HG03575 (cell line): ENCODE measurements at regions not wholly inside any gene's neighbourhood (a gene's known extent, or its start where the extent isn't known, plus 50 kb on each side); places are given as distances from the start of the nearest gene placed in this dataset.

ENCODE experiments used
- ATAC-seq: cut with Tn5 transposase; IDR thresholded peaks from one replicate; pipeline ENCODE4 v1.9.1; 2021; ENCODE audit not compliant: unreplicated experiment, insufficient number of reproducible peaks, low FRiP score; ENCODE audit errors: extremely low read depth

GRCh38 chr18:73261243-73261642, 393.5 kb upstream of the NETO1 start:
- ATAC-seq, result no peak

GRCh38 chr18:73258375-73259087, 390.7 kb upstream of the NETO1 start:
- ATAC-seq, result no peak

GRCh38 chr18:73254564-73254963, 386.8 kb upstream of the NETO1 start:
- ATAC-seq, result no peak

- no peak for ATAC-seq
Measured at GRCh38 chr18:73249030-73249429, 381.2 kb upstream of the NETO1 start.

- ATAC-seq, result no peak
Measured at GRCh38 chr18:73246763-73247162, 379.0 kb upstream of the NETO1 start.

- no peak for ATAC-seq
Measured at GRCh38 chr18:73245345-73245744, 377.6 kb upstream of the NETO1 start.

GRCh38 chr18:73244401-73244800, 376.6 kb upstream of the NETO1 start:
- no peak for ATAC-seq

- no peak for ATAC-seq
Measured at GRCh38 chr18:73240899-73241298, 373.1 kb upstream of the NETO1 start.

GRCh38 chr18:73235921-73236320, 368.1 kb upstream of the NETO1 start:
- ATAC-seq, result no peak

- ATAC-seq, result peak; percentile 79
Measured at GRCh38 chr18:73235491-73235890, 367.7 kb upstream of the NETO1 start.

- no peak for ATAC-seq
Measured at GRCh38 chr18:73232933-73233332, 365.1 kb upstream of the NETO1 start.

- no peak for ATAC-seq
Measured at GRCh38 chr18:73220663-73221062, 352.9 kb upstream of the NETO1 start.

- ATAC-seq, result no peak
Measured at GRCh38 chr18:73218293-73218692, 350.5 kb upstream of the NETO1 start.

- no peak for ATAC-seq
Measured at GRCh38 chr18:73214970-73215369, 347.2 kb upstream of the NETO1 start.

- no peak for ATAC-seq
Measured at GRCh38 chr18:73212442-73212841, 344.7 kb upstream of the NETO1 start.

GRCh38 chr18:73201940-73202339, 334.2 kb upstream of the NETO1 start:
- no peak for ATAC-seq

GRCh38 chr18:73199151-73199550, 331.4 kb upstream of the NETO1 start:
- ATAC-seq, result no peak

- ATAC-seq, result no peak
Measured at GRCh38 chr18:73189718-73190117, 321.9 kb upstream of the NETO1 start.

- ATAC-seq, result no peak
Measured at GRCh38 chr18:73168236-73168635, 300.4 kb upstream of the NETO1 start.

- ATAC-seq, result no peak
Measured at GRCh38 chr18:73164430-73164829, 296.6 kb upstream of the NETO1 start.

GRCh38 chr18:73163236-73163635, 295.4 kb upstream of the NETO1 start:
- ATAC-seq, result no peak
